Germinal center (tissue), 1 donor: ENCODE measurements at regions not wholly inside any gene's neighbourhood (a gene's known extent, or its start where the extent isn't known, plus 50 kb on each side); places are given as distances from the start of the nearest gene placed in this dataset.
"Not testable (repeated sequence)": the region's sequence is repeated elsewhere in the genome, so short reads cannot be mapped to it uniquely, and the experiment has no call there.

Source experiments
- DNase-seq: peaks from one replicate; pipeline ENCODE4 v3.0.0; 2012; ENCODE audit warnings: mixed read lengths, low spot score

DNA sequence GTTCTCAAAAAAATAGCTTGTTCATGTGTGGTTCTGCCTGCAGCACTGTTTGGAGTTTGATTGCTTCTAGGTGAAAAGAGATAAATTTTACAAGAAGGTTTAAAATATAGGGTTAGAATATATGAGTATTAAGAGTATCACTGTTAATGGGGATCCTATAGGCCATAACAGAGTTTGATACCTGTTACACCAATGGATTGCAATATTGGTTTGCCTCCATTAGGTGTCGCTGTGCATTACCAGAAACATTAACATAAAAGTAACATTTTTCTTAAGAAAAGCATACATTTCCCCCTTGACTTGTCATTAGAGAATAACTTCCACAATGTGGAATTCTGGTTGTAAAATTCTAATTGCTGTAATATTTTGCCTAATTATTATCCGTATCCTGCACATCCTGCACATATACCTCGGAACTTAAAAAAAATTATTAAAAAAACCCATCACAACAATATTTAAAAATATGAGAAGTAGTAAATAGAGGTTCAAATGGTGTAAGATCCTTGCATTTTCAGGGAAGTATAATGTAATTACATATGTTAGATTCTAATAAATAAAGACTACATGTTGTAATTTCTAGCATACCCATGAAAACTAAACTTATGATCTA, 63.0 kb downstream of the CYP4A11 start:
- peak; percentile 2 for DNase-seq

DNA sequence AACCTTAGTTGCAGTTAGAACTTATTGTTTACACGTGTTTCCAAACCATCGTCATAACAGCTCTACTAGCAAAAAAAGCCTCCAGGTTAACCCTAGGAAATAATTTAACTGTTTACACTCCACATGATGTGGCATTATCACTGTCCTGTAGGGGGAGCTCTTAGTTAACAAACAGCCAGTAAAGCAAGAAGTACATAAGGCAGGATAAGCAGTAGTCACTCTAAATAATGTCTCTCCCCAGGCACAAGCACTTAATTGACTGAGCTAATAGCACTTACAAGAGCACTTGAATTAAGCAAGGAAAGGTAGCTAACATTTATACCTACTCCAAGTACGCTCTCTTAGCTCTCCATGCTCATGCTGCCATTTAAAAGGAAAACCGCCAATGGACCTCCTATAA, 65.2 kb downstream of the CYP4A11 start:
- DNase-seq = not testable (repeated sequence)
